Smooth muscle cell (in vitro differentiated cells): ENCODE measurements at regions not wholly inside any gene's neighbourhood (a gene's known extent, or its start where the extent isn't known, plus 50 kb on each side); places are given as distances from the start of the nearest gene placed in this dataset.

Source experiments
- DNase-seq: peaks from one replicate; lab custom pipeline; 2025; ENCODE audit not compliant: unreplicated experiment; lab: John Stamatoyannopoulos, UW
- H2AFZ ChIP-seq: fragments of 200-600 bp; sonication (generic); 2 replicates; pipeline ENCODE4 v1.6.0; 2016; ENCODE audit warnings: antibody characterized with exemption, low read depth, mild to moderate bottlenecking
- H3F3A ChIP-seq: fragments of 200-600 bp; sonication (generic); 2 replicates; pipeline ENCODE4 v1.6.0; 2017; ENCODE audit warnings: antibody characterized with exemption, low read depth
- H3K27ac ChIP-seq: fragments of 200-600 bp; sonication (generic); 2 replicates; pipeline ENCODE4 v1.5.1; 2016; ENCODE audit warnings: low read depth, mild to moderate bottlenecking
- H3K27me3 ChIP-seq: fragments of 200-600 bp; sonication (generic); 2 replicates; pipeline ENCODE4 v1.6.1; 2016; ENCODE audit warnings: low read depth, mild to moderate bottlenecking
- H3K36me3 ChIP-seq: fragments of 200-600 bp; sonication (generic); 2 replicates; pipeline ENCODE4 v1.5.1; 2016; ENCODE audit warnings: low read depth
- H3K4me1 ChIP-seq: fragments of 200-600 bp; sonication (generic); 2 replicates; pipeline ENCODE4 v1.5.1; 2016; ENCODE audit warnings: low read depth
- H3K4me2 ChIP-seq: fragments of 200-600 bp; sonication (generic); 2 replicates; pipeline ENCODE4 v1.6.0; 2016; ENCODE audit warnings: mild to moderate bottlenecking
- H3K4me3 ChIP-seq: fragments of 200-600 bp; sonication (generic); 2 replicates; pipeline ENCODE4 v1.5.1; 2016; ENCODE audit warnings: mild to moderate bottlenecking
- H3K79me2 ChIP-seq: fragments of 200-600 bp; sonication (generic); 2 replicates; pipeline ENCODE4 v1.6.0; 2016; ENCODE audit warnings: low read depth, mild to moderate bottlenecking
- H3K9ac ChIP-seq: fragments of 200-600 bp; sonication (generic); 2 replicates; pipeline ENCODE4 v1.6.0; 2016; ENCODE audit warnings: low read depth
- H3K9me3 ChIP-seq: fragments of 200-600 bp; sonication (generic); replicated peaks from 2 replicates; pipeline ENCODE4 v1.5.1; 2016; ENCODE audit warnings: low read depth
- H4K20me1 ChIP-seq: fragments of 200-600 bp; sonication (generic); 2 replicates; pipeline ENCODE4 v1.6.0; 2016; ENCODE audit warnings: low read depth
- WGBS: methylation state at CpG from one replicate; pipeline ENCODE4 v1.1.7; 2016; ENCODE audit warnings: low lambda C conversion rate; 5-methylcytosine and 5-hydroxymethylcytosine counted together
- TF ChIP-seq, protein P1 (sequence below): fragments of 200-600 bp; sonication (generic); IDR thresholded peaks from 2 replicates; pipeline ENCODE4 v1.5.1; 2017; ENCODE audit warnings: borderline replicate concordance, mild to moderate bottlenecking, antibody characterized with exemption; ENCODE audit not compliant: insufficient read depth, poor library complexity, severe bottlenecking

DNA sequence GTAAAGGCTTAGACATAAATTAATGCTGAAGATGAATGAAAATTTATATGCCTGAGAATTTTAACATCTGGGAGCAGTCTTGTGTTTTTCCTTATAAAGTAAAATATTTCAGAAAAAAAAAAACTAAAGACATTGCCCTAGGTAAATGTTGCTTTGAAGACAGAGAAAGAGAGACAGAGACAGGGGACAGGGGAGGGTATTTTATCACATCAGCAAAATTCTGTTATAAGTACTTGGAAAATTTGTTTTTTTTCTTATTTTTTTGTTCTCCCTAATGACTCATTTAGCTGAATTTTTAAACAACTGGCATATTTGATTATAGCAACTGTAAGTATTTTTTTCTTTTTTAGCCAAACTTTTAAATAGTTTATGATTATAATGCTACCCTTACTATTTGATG is 1540.6 kb upstream of the GBE1 start:
- Histone ChIP-seq H3F3A (no peaks in the 10 kb centered on the region), H3K9me3 (no peaks in the 10 kb centered on the region), H3K79me2 (no peaks in the 10 kb centered on the region), H3K4me3 (no peak overlapping the region), H3K9ac (no peak overlapping the region), H3K36me3 (no peaks in the 10 kb centered on the region), H3K27ac (no peak overlapping the region), H4K20me1 (no peaks in the 10 kb centered on the region), H3K27me3 (no peaks in the 10 kb centered on the region), H2AFZ (no peak overlapping the region), H3K4me1 (no peaks in the 10 kb centered on the region), H3K4me2 (no peak overlapping the region)
- TF ChIP-seq, protein P1, sequence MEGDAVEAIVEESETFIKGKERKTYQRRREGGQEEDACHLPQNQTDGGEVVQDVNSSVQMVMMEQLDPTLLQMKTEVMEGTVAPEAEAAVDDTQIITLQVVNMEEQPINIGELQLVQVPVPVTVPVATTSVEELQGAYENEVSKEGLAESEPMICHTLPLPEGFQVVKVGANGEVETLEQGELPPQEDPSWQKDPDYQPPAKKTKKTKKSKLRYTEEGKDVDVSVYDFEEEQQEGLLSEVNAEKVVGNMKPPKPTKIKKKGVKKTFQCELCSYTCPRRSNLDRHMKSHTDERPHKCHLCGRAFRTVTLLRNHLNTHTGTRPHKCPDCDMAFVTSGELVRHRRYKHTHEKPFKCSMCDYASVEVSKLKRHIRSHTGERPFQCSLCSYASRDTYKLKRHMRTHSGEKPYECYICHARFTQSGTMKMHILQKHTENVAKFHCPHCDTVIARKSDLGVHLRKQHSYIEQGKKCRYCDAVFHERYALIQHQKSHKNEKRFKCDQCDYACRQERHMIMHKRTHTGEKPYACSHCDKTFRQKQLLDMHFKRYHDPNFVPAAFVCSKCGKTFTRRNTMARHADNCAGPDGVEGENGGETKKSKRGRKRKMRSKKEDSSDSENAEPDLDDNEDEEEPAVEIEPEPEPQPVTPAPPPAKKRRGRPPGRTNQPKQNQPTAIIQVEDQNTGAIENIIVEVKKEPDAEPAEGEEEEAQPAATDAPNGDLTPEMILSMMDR, result no peak
- DNase-seq, result no peak

DNA sequence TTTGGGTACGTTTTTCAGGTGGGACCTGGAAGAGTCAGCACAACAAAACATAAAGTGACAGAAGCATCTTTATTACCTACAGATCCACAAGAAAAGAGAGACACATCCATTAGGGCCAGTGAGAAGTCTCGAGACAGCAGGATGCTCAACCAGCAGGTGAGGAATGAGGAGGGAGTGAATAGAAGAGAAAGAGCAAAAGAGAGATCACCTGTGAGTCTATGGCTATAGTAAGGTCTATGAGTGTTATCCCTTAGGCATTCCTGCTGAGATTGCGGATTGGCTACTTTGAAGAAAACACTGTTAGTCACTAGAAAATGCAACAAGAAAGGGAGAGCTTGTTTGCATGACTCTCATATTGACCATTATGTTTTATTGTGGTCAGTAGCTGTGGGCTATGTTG is 1556.2 kb upstream of the GBE1 start:
- Histone ChIP-seq H3K27me3 (no peaks in the 10 kb centered on the region), H3K9ac (no peak overlapping the region), H3K27ac (no peak overlapping the region), H4K20me1 (no peaks in the 10 kb centered on the region), H3K79me2 (no peaks in the 10 kb centered on the region), H3F3A (no peaks in the 10 kb centered on the region), H3K4me3 (no peak overlapping the region), H3K4me1 (no peaks in the 10 kb centered on the region), H3K36me3 (no peaks in the 10 kb centered on the region), H3K9me3 (no peaks in the 10 kb centered on the region), H3K4me2 (no peak overlapping the region), H2AFZ (no peak overlapping the region)
- WGBS, result 67% methylated on average over 3 of the region's 3 CpGs
- TF ChIP-seq, protein P1, result no peak
- no peak for DNase-seq

DNA sequence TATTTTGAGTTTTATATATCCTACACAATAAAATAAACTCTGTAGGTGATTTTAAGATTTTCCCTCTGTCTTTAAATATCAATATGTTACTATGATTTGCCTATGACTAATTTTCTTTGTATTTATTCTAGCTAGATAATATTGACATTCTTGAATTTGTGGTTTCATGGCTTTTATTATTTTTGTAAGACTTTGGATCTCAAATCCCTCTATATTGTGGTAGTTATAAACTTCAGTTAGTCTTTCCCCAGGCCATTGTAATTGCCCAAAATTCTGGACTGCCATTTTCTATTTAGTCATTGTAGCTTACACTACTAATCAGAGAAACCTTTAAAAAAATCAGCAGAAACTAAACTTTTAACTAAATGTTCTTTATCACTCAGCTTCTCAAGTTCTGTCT is 1559.3 kb upstream of the GBE1 start:
- no peaks in the 10 kb centered on the region for H4K20me1 ChIP-seq
- H2AFZ ChIP-seq, result no peak overlapping the region
- no peaks in the 10 kb centered on the region for H3F3A ChIP-seq
- H3K4me1 ChIP-seq, result no peaks in the 10 kb centered on the region
- no peak overlapping the region for H3K27ac ChIP-seq
- no peak overlapping the region for H3K4me3 ChIP-seq
- DNase-seq, result no peak
- H3K9ac ChIP-seq, result no peak overlapping the region
- H3K27me3 ChIP-seq, result no peaks in the 10 kb centered on the region
- H3K4me2 ChIP-seq, result no peak overlapping the region
- TF ChIP-seq, protein P1, result no peak
- no peaks in the 10 kb centered on the region for H3K79me2 ChIP-seq
- no peaks in the 10 kb centered on the region for H3K36me3 ChIP-seq
- H3K9me3 ChIP-seq, result no peaks in the 10 kb centered on the region

DNA sequence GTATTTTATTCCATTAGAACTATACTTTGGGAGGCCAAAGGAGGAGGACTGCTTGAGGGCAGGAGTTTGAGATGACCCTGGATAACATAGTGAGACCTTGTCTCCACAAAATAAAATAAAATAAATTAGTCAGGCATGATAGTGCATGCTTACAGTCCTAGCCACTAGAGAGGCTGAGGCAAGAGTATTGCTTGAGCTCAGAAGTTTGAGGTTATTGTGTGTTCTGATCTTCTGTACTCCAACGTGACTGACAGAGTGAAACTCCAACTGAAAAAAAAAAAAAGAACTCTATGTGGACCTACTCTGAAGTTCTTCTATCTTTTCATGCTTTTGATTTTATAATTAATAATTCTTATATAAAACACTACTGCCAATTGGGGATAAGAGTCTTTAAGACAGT is 1560.0 kb upstream of the GBE1 start:
- H3K9ac ChIP-seq, result no peak overlapping the region
- H3K36me3 ChIP-seq, result no peaks in the 10 kb centered on the region
- DNase-seq, result no peak
- TF ChIP-seq, protein P1, result no peak
- no peak overlapping the region for H3K27ac ChIP-seq
- no peak overlapping the region for H3K4me3 ChIP-seq
- H3F3A ChIP-seq, result no peaks in the 10 kb centered on the region
- no peaks in the 10 kb centered on the region for H3K4me1 ChIP-seq
- no peak overlapping the region for H3K4me2 ChIP-seq
- 70% methylated on average over 1 of the region's 1 CpG for WGBS
- H4K20me1 ChIP-seq, result no peaks in the 10 kb centered on the region
- H2AFZ ChIP-seq, result no peak overlapping the region
- no peaks in the 10 kb centered on the region for H3K79me2 ChIP-seq
- H3K9me3 ChIP-seq, result no peaks in the 10 kb centered on the region
- H3K27me3 ChIP-seq, result no peaks in the 10 kb centered on the region
